ENCODE measurements at regions not wholly inside any gene's neighbourhood (a gene's known extent, or its start where the extent isn't known, plus 50 kb on each side); places are given as distances from the start of the nearest gene placed in this dataset.

GRCh38 chr10:10211409-10211808 is 806.3 kb upstream of the CELF2 start:
- TF ChIP-seq SUZ12 (IDR thresholded peaks at IDR 0.05; ENCODE audit: extremely low read depth, insufficient read depth, insufficient read length): no peak
- no peak for TF ChIP-seq YY1 (IDR thresholded peaks at IDR 0.05; ENCODE audit: insufficient read depth, insufficient read length)
- no peak for TF ChIP-seq ZNF274 (IDR thresholded peaks at IDR 0.05; ENCODE audit: low read depth, low read length)
- Histone ChIP-seq H3K27me3 (ENCODE audit: insufficient read depth, insufficient read length) (no peaks in the 10 kb centered on the region), H3K4me1 (ENCODE audit: insufficient read depth, insufficient read length) (no peaks in the 10 kb centered on the region), H3K4me3 (ENCODE audit: insufficient read length, low read depth) (no peak overlapping the region), H3K36me3 (ENCODE audit: insufficient read depth, insufficient read length, low read length) (no peaks in the 10 kb centered on the region), H3K9ac (ENCODE audit: insufficient read length, low read depth) (no peak overlapping the region), H3K9me3 (ENCODE audit: insufficient read depth, low read length) (no peaks in the 10 kb centered on the region)
- DNase-seq (ENCODE audit: low read depth, low spot score): no peak

- no peaks in the 10 kb centered on the region for H3K9me3 ChIP-seq (ENCODE audit: insufficient read depth, low read length)
- TF ChIP-seq ZNF274 (IDR thresholded peaks at IDR 0.05; ENCODE audit: low read depth, low read length): no peak
- TF ChIP-seq SUZ12 (IDR thresholded peaks at IDR 0.05; ENCODE audit: extremely low read depth, insufficient read depth, insufficient read length): no peak
- no peak for TF ChIP-seq YY1 (IDR thresholded peaks at IDR 0.05; ENCODE audit: insufficient read depth, insufficient read length)
- no peak overlapping the region for H3K9ac ChIP-seq (ENCODE audit: insufficient read length, low read depth)
- no peaks in the 10 kb centered on the region for H3K36me3 ChIP-seq (ENCODE audit: insufficient read depth, insufficient read length, low read length)
- no peak overlapping the region for H3K4me3 ChIP-seq (ENCODE audit: insufficient read length, low read depth)
- no peaks in the 10 kb centered on the region for H3K27me3 ChIP-seq (ENCODE audit: insufficient read depth, insufficient read length)
- no peak for DNase-seq (ENCODE audit: low read depth, low spot score)
- H3K4me1 ChIP-seq (ENCODE audit: insufficient read depth, insufficient read length): no peaks in the 10 kb centered on the region
These were observed 804.4 kb upstream of the CELF2 start for GRCh38 chr10:10213237-10213636.

GRCh38 chr10:10222304-10222841 is 795.3 kb upstream of the CELF2 start:
- no peaks in the 10 kb centered on the region for H3K36me3 ChIP-seq (ENCODE audit: insufficient read depth, insufficient read length, low read length)
- H3K4me3 ChIP-seq (ENCODE audit: insufficient read length, low read depth): no peak overlapping the region
- TF ChIP-seq SUZ12 (IDR thresholded peaks at IDR 0.05; ENCODE audit: extremely low read depth, insufficient read depth, insufficient read length) (no peak), ZNF274 (IDR thresholded peaks at IDR 0.05; ENCODE audit: low read depth, low read length) (no peak), YY1 (IDR thresholded peaks at IDR 0.05; ENCODE audit: insufficient read depth, insufficient read length) (no peak)
- DNase-seq (ENCODE audit: low read depth, low spot score): no peak
- no peaks in the 10 kb centered on the region for H3K4me1 ChIP-seq (ENCODE audit: insufficient read depth, insufficient read length)
- no peaks in the 10 kb centered on the region for H3K9me3 ChIP-seq (ENCODE audit: insufficient read depth, low read length)
- H3K27me3 ChIP-seq (ENCODE audit: insufficient read depth, insufficient read length): no peaks in the 10 kb centered on the region
- H3K9ac ChIP-seq (ENCODE audit: insufficient read length, low read depth): no peak overlapping the region

GRCh38 chr10:10223131-10223530 is 794.5 kb upstream of the CELF2 start:
- Histone ChIP-seq H3K9ac (ENCODE audit: insufficient read length, low read depth) (no peak overlapping the region), H3K4me1 (ENCODE audit: insufficient read depth, insufficient read length) (no peaks in the 10 kb centered on the region), H3K27me3 (ENCODE audit: insufficient read depth, insufficient read length) (no peaks in the 10 kb centered on the region), H3K4me3 (ENCODE audit: insufficient read length, low read depth) (no peak overlapping the region), H3K36me3 (ENCODE audit: insufficient read depth, insufficient read length, low read length) (no peaks in the 10 kb centered on the region), H3K9me3 (ENCODE audit: insufficient read depth, low read length) (no peaks in the 10 kb centered on the region)
- TF ChIP-seq ZNF274 (IDR thresholded peaks at IDR 0.05; ENCODE audit: low read depth, low read length) (no peak), YY1 (IDR thresholded peaks at IDR 0.05; ENCODE audit: insufficient read depth, insufficient read length) (no peak), SUZ12 (IDR thresholded peaks at IDR 0.05; ENCODE audit: extremely low read depth, insufficient read depth, insufficient read length) (no peak)
- no peak for DNase-seq (ENCODE audit: low read depth, low spot score)

GRCh38 chr10:10225136-10225676 is 792.5 kb upstream of the CELF2 start:
- Histone ChIP-seq H3K9me3 (ENCODE audit: insufficient read depth, low read length) (no peaks in the 10 kb centered on the region), H3K4me1 (ENCODE audit: insufficient read depth, insufficient read length) (no peaks in the 10 kb centered on the region), H3K4me3 (ENCODE audit: insufficient read length, low read depth) (no peak overlapping the region), H3K9ac (ENCODE audit: insufficient read length, low read depth) (no peak overlapping the region), H3K36me3 (ENCODE audit: insufficient read depth, insufficient read length, low read length) (no peaks in the 10 kb centered on the region), H3K27me3 (ENCODE audit: insufficient read depth, insufficient read length) (no peaks in the 10 kb centered on the region)
- no peak for DNase-seq (ENCODE audit: low read depth, low spot score)
- TF ChIP-seq YY1 (IDR thresholded peaks at IDR 0.05; ENCODE audit: insufficient read depth, insufficient read length): no peak
- TF ChIP-seq ZNF274 (IDR thresholded peaks at IDR 0.05; ENCODE audit: low read depth, low read length): no peak
- no peak for TF ChIP-seq SUZ12 (IDR thresholded peaks at IDR 0.05; ENCODE audit: extremely low read depth, insufficient read depth, insufficient read length)

GRCh38 chr10:10233229-10233628 is 784.4 kb upstream of the CELF2 start:
- Histone ChIP-seq H3K9ac (ENCODE audit: insufficient read length, low read depth) (no peak overlapping the region), H3K9me3 (ENCODE audit: insufficient read depth, low read length) (no peaks in the 10 kb centered on the region), H3K4me1 (ENCODE audit: insufficient read depth, insufficient read length) (no peaks in the 10 kb centered on the region), H3K27me3 (ENCODE audit: insufficient read depth, insufficient read length) (no peaks in the 10 kb centered on the region), H3K36me3 (ENCODE audit: insufficient read depth, insufficient read length, low read length) (no peaks in the 10 kb centered on the region), H3K4me3 (ENCODE audit: insufficient read length, low read depth) (no peak overlapping the region)
- no peak for DNase-seq (ENCODE audit: low read depth, low spot score)
- TF ChIP-seq ZNF274 (IDR thresholded peaks at IDR 0.05; ENCODE audit: low read depth, low read length): no peak
- TF ChIP-seq YY1 (IDR thresholded peaks at IDR 0.05; ENCODE audit: insufficient read depth, insufficient read length): no peak
- no peak for TF ChIP-seq SUZ12 (IDR thresholded peaks at IDR 0.05; ENCODE audit: extremely low read depth, insufficient read depth, insufficient read length)

GRCh38 chr10:10235003-10235402 is 782.7 kb upstream of the CELF2 start:
- no peak for DNase-seq (ENCODE audit: low read depth, low spot score)

More at GRCh38 chr10:10235003-10235402, 782.7 kb upstream of the CELF2 start:
- Histone ChIP-seq H3K4me1 (ENCODE audit: insufficient read depth, insufficient read length) (no peaks in the 10 kb centered on the region), H3K9ac (ENCODE audit: insufficient read length, low read depth) (no peak overlapping the region), H3K36me3 (ENCODE audit: insufficient read depth, insufficient read length, low read length) (no peaks in the 10 kb centered on the region), H3K27me3 (ENCODE audit: insufficient read depth, insufficient read length) (no peaks in the 10 kb centered on the region), H3K9me3 (ENCODE audit: insufficient read depth, low read length) (no peaks in the 10 kb centered on the region), H3K4me3 (ENCODE audit: insufficient read length, low read depth) (no peak overlapping the region)
- TF ChIP-seq ZNF274 (IDR thresholded peaks at IDR 0.05; ENCODE audit: low read depth, low read length): no peak
- no peak for TF ChIP-seq SUZ12 (IDR thresholded peaks at IDR 0.05; ENCODE audit: extremely low read depth, insufficient read depth, insufficient read length)
- TF ChIP-seq YY1 (IDR thresholded peaks at IDR 0.05; ENCODE audit: insufficient read depth, insufficient read length): no peak
